BLaER1 treated with 17β-estradiol and CSF1 and Interleukin-3, amounts not matched to agents 10 nM and 100 nM (cell line): ENCODE measurements at regions not wholly inside any gene's neighbourhood (a gene's known extent, or its start where the extent isn't known, plus 50 kb on each side); places are given as distances from the start of the nearest gene placed in this dataset.

Source experiments
- H3K27ac ChIP-seq, 11 experiments: shearing (Covaris generic); formaldehyde crosslinking; 2 replicates each; pipeline ENCODE4 v1.8.1; 2022
- H3K27me3 ChIP-seq, 11 experiments: shearing (Covaris generic); formaldehyde crosslinking; 2 replicates each; pipeline ENCODE4 v1.8.1; 2022
- H3K36me3 ChIP-seq, 11 experiments: shearing (Covaris generic); formaldehyde crosslinking; 2 replicates each; pipeline ENCODE4 v1.8.1; 2022
- H3K4me1 ChIP-seq, 10 experiments: shearing (Covaris generic); formaldehyde crosslinking; 2 replicates each; pipeline ENCODE4 v1.8.1; 2022
- H3K4me2 ChIP-seq, 11 experiments: shearing (Covaris generic); formaldehyde crosslinking; 2 replicates each; pipeline ENCODE4 v1.8.1; 2022
- H3K4me3 ChIP-seq, 10 experiments: shearing (Covaris generic); formaldehyde crosslinking; 2 replicates each; pipeline ENCODE4 v1.8.1; 2022
- H3K9ac ChIP-seq, 11 experiments: shearing (Covaris generic); formaldehyde crosslinking; 2 replicates each; pipeline ENCODE4 v1.8.1; 2022
- H3K9me3 ChIP-seq, 11 experiments: shearing (Covaris generic); formaldehyde crosslinking; replicated peaks in 1 of 11; 2 replicates each; pipeline ENCODE4 v1.8.1; 2022
- H4K20me1 ChIP-seq, 11 experiments: shearing (Covaris generic); formaldehyde crosslinking; 2 replicates each; pipeline ENCODE4 v1.8.1; 2022
- Cebpa-rat ChIP-seq, 11 experiments: shearing (Covaris generic); IDR thresholded peaks; 2 replicates each; pipeline ENCODE4 v1.8.1; 2022

GRCh38 chr1:98077691-98078090, 156.9 kb upstream of the DPYD start:
- Histone ChIP-seq H3K27me3 (no peaks in the 10 kb centered on the region), H3K4me3 (no peak overlapping the region), H3K4me1 (no peaks in the 10 kb centered on the region), H3K36me3 (no peaks in the 10 kb centered on the region), H3K4me2 (no peak overlapping the region), H4K20me1 (no peaks in the 10 kb centered on the region), H3K27ac (no peak overlapping the region), H3K9me3 (no peaks in the 10 kb centered on the region), H3K9ac (no peak overlapping the region)
- no peak for TF ChIP-seq Cebpa-rat (IDR thresholded peaks at IDR 0.05)

- no peak for TF ChIP-seq Cebpa-rat (IDR thresholded peaks at IDR 0.05)
- Histone ChIP-seq H3K4me1 (no peaks in the 10 kb centered on the region), H3K4me3 (no peak overlapping the region), H3K4me2 (no peak overlapping the region), H3K9me3 (no peaks in the 10 kb centered on the region), H3K27me3 (no peaks in the 10 kb centered on the region), H3K27ac (no peak overlapping the region), H3K36me3 (no peaks in the 10 kb centered on the region), H4K20me1 (no peaks in the 10 kb centered on the region), H3K9ac (no peak overlapping the region)
Measured at GRCh38 chr1:98075626-98076025, 154.8 kb upstream of the DPYD start.

GRCh38 chr1:98073823-98074222, 153.0 kb upstream of the DPYD start:
- no peak overlapping the region for H3K27ac ChIP-seq
- H3K9ac ChIP-seq, result no peak overlapping the region
- H3K9me3 ChIP-seq, result no peaks in the 10 kb centered on the region
- H3K36me3 ChIP-seq, result no peaks in the 10 kb centered on the region
- TF ChIP-seq Cebpa-rat (IDR thresholded peaks at IDR 0.05), result no peak
- no peak overlapping the region for H3K4me2 ChIP-seq
- no peaks in the 10 kb centered on the region for H3K4me1 ChIP-seq
- no peaks in the 10 kb centered on the region for H4K20me1 ChIP-seq
- no peak overlapping the region for H3K4me3 ChIP-seq
- H3K27me3 ChIP-seq, result no peaks in the 10 kb centered on the region

GRCh38 chr1:98073106-98073505, 152.3 kb upstream of the DPYD start:
- Histone ChIP-seq H3K4me1 (no peaks in the 10 kb centered on the region), H3K27me3 (no peaks in the 10 kb centered on the region), H3K36me3 (no peaks in the 10 kb centered on the region), H3K9me3 (no peaks in the 10 kb centered on the region), H4K20me1 (no peaks in the 10 kb centered on the region), H3K27ac (no peak overlapping the region), H3K9ac (no peak overlapping the region), H3K4me2 (no peak overlapping the region), H3K4me3 (no peak overlapping the region)
- TF ChIP-seq Cebpa-rat (IDR thresholded peaks at IDR 0.05), result no peak

GRCh38 chr1:98072047-98072446, 151.2 kb upstream of the DPYD start:
- Histone ChIP-seq H3K9ac (no peak overlapping the region), H3K36me3 (no peaks in the 10 kb centered on the region), H3K4me1 (no peaks in the 10 kb centered on the region), H3K27me3 (no peaks in the 10 kb centered on the region), H3K27ac (no peak overlapping the region), H3K9me3 (no peaks in the 10 kb centered on the region), H4K20me1 (no peaks in the 10 kb centered on the region), H3K4me2 (no peak overlapping the region), H3K4me3 (no peak overlapping the region)
- TF ChIP-seq Cebpa-rat (IDR thresholded peaks at IDR 0.05), result no peak

- 0 out of 22 replicates have a peak, but pooled peaks of 1 of the 11 experiments have one; percentile 23 for TF ChIP-seq Cebpa-rat (IDR thresholded peaks at IDR 0.05)
- Histone ChIP-seq H3K27ac (no peak overlapping the region), H4K20me1 (no peaks in the 10 kb centered on the region)
Measured at GRCh38 chr1:98068016-98068415, 147.2 kb upstream of the DPYD start.

GRCh38 chr1:98066911-98067310, 146.1 kb upstream of the DPYD start:
- no peak for TF ChIP-seq Cebpa-rat (IDR thresholded peaks at IDR 0.05)
- H3K4me2 ChIP-seq, result no peak overlapping the region
- H3K27ac ChIP-seq, result no peak overlapping the region
- no peaks in the 10 kb centered on the region for H3K27me3 ChIP-seq
- H3K36me3 ChIP-seq, result no peaks in the 10 kb centered on the region
- no peaks in the 10 kb centered on the region for H3K4me1 ChIP-seq
- no peaks in the 10 kb centered on the region for H4K20me1 ChIP-seq
- H3K9me3 ChIP-seq, result no peaks in the 10 kb centered on the region
- H3K9ac ChIP-seq, result no peak overlapping the region
- H3K4me3 ChIP-seq, result no peak overlapping the region

More at GRCh38 chr1:98068016-98068415, 147.2 kb upstream of the DPYD start:
- no peaks in the 10 kb centered on the region for H3K36me3 ChIP-seq
- H3K4me1 ChIP-seq, result no peaks in the 10 kb centered on the region
- H3K4me2 ChIP-seq, result no peak overlapping the region
- no peaks in the 10 kb centered on the region for H3K9me3 ChIP-seq
- H3K4me3 ChIP-seq, result no peak overlapping the region
- H3K9ac ChIP-seq, result no peak overlapping the region
- H3K27me3 ChIP-seq, result no peaks in the 10 kb centered on the region

GRCh38 chr1:98059620-98060019, 138.8 kb upstream of the DPYD start:
- Histone ChIP-seq H3K27ac (no peak overlapping the region), H3K36me3 (no peaks in the 10 kb centered on the region), H3K4me3 (no peak overlapping the region), H3K4me2 (no peak overlapping the region), H3K9ac (no peak overlapping the region), H3K4me1 (peaks cover 0 to 10% (median 0%) of the 10 kb centered on the region in 10 experiments; a peak in 5 of 20 replicates), H4K20me1 (no peaks in the 10 kb centered on the region), H3K27me3 (peaks cover 0 to under 1% (median 0%) of the 10 kb centered on the region in 11 experiments; a peak in 2 of 22 replicates), H3K9me3 (no peaks in the 10 kb centered on the region)
- TF ChIP-seq Cebpa-rat (IDR thresholded peaks at IDR 0.05), result no peak

- peaks cover 0 to 10% (median 6%) of the 10 kb centered on the region in 11 experiments; a peak in 15 of 22 replicates for H3K27me3 ChIP-seq
- no peak overlapping the region for H3K9ac ChIP-seq
- H3K27ac ChIP-seq, result no peak overlapping the region
- no peak for TF ChIP-seq Cebpa-rat (IDR thresholded peaks at IDR 0.05)
- no peak overlapping the region for H3K4me2 ChIP-seq
- H3K4me1 ChIP-seq, result peaks cover 0 to 10% (median 0%) of the 10 kb centered on the region in 10 experiments; a peak in 5 of 20 replicates
- peaks cover 3 to 9% (median 6%) of the 10 kb centered on the region in 11 experiments; a peak in 19 of 22 replicates for H3K9me3 ChIP-seq
- no peaks in the 10 kb centered on the region for H3K36me3 ChIP-seq
- H4K20me1 ChIP-seq, result no peaks in the 10 kb centered on the region
- no peak overlapping the region for H3K4me3 ChIP-seq
Measured at GRCh38 chr1:98058676-98059075, 137.8 kb upstream of the DPYD start.

GRCh38 chr1:98057236-98057910, 136.5 kb upstream of the DPYD start:
- Histone ChIP-seq H3K27ac (no peak overlapping the region), H3K4me1 (peaks cover 0 to 10% (median 0%) of the 10 kb centered on the region in 10 experiments; a peak in 5 of 20 replicates), H3K9me3 (peaks cover 6 to 13% (median 11%) of the 10 kb centered on the region in 11 experiments; a peak in 19 of 22 replicates), H3K4me3 (no peak overlapping the region), H3K27me3 (peaks cover 0 to 14% (median 10%) of the 10 kb centered on the region in 11 experiments; a peak in 15 of 22 replicates), H3K4me2 (peak overlapping the region in 3 of 11 experiments; percentile 3 to 34 (median 20); a peak in 3 of 22 replicates), H3K9ac (no peak overlapping the region), H3K36me3 (no peaks in the 10 kb centered on the region), H4K20me1 (no peaks in the 10 kb centered on the region)
- TF ChIP-seq Cebpa-rat (IDR thresholded peaks at IDR 0.05), result no peak
